ENCODE measurements at regions not wholly inside any gene's neighbourhood (a gene's known extent, or its start where the extent isn't known, plus 50 kb on each side); places are given as distances from the start of the nearest gene placed in this dataset.
A peak's percentile ranks its signal among the peaks of the same experiment; 100 is the strongest.

DNA sequence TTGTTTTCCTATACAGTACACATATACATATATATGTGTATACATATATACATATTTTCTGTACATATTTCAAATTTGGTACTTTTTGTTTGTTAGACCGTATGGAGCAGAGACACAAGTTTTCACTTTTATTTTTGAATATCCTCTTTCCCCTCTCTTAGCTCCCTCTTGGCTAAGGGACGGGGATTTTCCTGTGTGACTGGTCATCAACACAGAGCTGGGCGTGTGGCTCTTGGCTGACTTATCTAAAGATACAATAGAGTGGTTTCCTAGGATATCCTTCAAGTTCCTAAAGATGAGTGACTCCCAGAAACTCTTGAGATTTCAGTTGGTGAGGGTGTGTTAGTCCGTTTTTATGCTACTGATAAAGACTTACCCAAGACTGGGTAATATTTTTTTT is 1404.5 kb upstream of the TMEM132C start:
- Histone ChIP-seq H3K36me3 (ENCODE audit: control insufficient read depth in 4 of 4, insufficient read depth in 4 of 4, low read length in 3 of 4) (no peaks in the 10 kb centered on the region), H3K9me3 (ENCODE audit: control extremely low read depth in 1 of 5, control insufficient read depth in 4 of 5, insufficient read depth in 2 of 5, low read depth in 1 of 5, low read length in 4 of 5) (no peaks in the 10 kb centered on the region), H3K27ac (ENCODE audit: insufficient read depth in 1 of 2, low read depth in 1 of 2, low read length in 2 of 2, poor library complexity in 1 of 2, severe bottlenecking in 2 of 2) (no peak overlapping the region), H3K4me3 (ENCODE audit: control insufficient read depth in 1 of 7, extremely low read depth in 1 of 7, insufficient read depth in 4 of 7, low read depth in 2 of 7, low read length in 6 of 7) (no peak overlapping the region), H3K4me1 (ENCODE audit: control extremely low read depth in 1 of 4, control insufficient read depth in 4 of 4, insufficient read depth in 4 of 4, low read length in 3 of 4) (no peaks in the 10 kb centered on the region), H3K27me3 (replicated peaks in 2 of 5; ENCODE audit: control insufficient read depth in 4 of 5, insufficient read depth in 5 of 5, low read length in 4 of 5) (no peaks in the 10 kb centered on the region)
- CTCF ChIA-PET, result interaction anchor here (1.2 kb wide), 1 partner anchor 9 kb away, joined by 3 read pairs; no protein-coding TSS in a partner anchor
- no CpG with 5 or more reads among the region's 4 CpGs for WGBS (ENCODE audit: insufficient coverage)
- no peak for DNase-seq
- POLR2A ChIA-PET, result no interaction called here

DNA sequence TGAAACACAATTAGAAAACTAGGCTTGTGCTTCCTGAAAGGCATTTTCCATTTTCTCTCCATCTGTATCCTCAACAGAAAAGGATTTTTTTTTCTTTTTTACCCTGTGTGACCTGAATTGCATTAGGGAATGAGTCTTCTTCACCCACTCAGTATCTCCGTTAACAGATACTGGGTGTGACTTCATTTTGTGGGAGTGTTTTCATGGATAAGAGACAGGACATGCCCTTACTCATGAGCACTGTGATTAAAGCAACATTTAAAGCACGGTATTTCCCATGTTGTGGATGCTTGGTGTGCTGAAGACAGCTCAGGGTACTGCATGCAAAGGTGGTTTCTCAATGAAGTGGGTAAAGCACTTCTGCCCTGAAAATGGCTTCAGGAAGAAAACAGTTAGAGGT is 1397.3 kb upstream of the TMEM132C start:
- no peak for DNase-seq
- no peaks in the 10 kb centered on the region for H3K27me3 ChIP-seq (replicated peaks in 2 of 5; ENCODE audit: control insufficient read depth in 4 of 5, insufficient read depth in 5 of 5, low read length in 4 of 5)
- no peaks in the 10 kb centered on the region for H3K36me3 ChIP-seq (ENCODE audit: control insufficient read depth in 4 of 4, insufficient read depth in 4 of 4, low read length in 3 of 4)
- H3K27ac ChIP-seq (ENCODE audit: insufficient read depth in 1 of 2, low read depth in 1 of 2, low read length in 2 of 2, poor library complexity in 1 of 2, severe bottlenecking in 2 of 2), result no peak overlapping the region
- no peaks in the 10 kb centered on the region for H3K9me3 ChIP-seq (ENCODE audit: control extremely low read depth in 1 of 5, control insufficient read depth in 4 of 5, insufficient read depth in 2 of 5, low read depth in 1 of 5, low read length in 4 of 5)
- H3K4me1 ChIP-seq (ENCODE audit: control extremely low read depth in 1 of 4, control insufficient read depth in 4 of 4, insufficient read depth in 4 of 4, low read length in 3 of 4), result no peaks in the 10 kb centered on the region
- no peak overlapping the region for H3K4me3 ChIP-seq (ENCODE audit: control insufficient read depth in 1 of 7, extremely low read depth in 1 of 7, insufficient read depth in 4 of 7, low read depth in 2 of 7, low read length in 6 of 7)
- CTCF ChIA-PET, result no interaction called here
- WGBS (ENCODE audit: insufficient coverage), result 91% methylated on average over 1 of the region's 2 CpGs
- POLR2A ChIA-PET, result no interaction called here

DNA sequence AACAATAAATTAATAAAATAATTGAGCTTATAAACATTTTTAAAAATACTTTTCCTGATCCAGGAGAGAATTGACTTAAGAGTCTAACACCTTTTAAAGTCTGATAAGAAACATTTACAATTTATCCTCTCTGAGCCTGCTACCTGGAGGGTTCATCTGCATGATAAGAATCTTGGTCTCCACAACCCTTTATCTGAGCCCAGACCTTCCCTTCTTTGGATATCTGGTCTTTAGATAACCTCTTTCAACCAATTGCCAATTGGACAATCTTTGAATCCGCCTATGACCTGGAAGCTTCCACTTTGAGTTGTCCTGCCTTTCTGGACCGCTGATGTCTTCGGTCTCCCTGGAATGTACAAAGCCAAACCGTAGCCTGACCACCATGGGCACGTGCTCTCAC is 1393.3 kb upstream of the TMEM132C start:
- no peak overlapping the region for H3K4me3 ChIP-seq (ENCODE audit: control insufficient read depth in 1 of 7, extremely low read depth in 1 of 7, insufficient read depth in 4 of 7, low read depth in 2 of 7, low read length in 6 of 7)
- H3K36me3 ChIP-seq (ENCODE audit: control insufficient read depth in 4 of 4, insufficient read depth in 4 of 4, low read length in 3 of 4), result no peaks in the 10 kb centered on the region
- WGBS (ENCODE audit: insufficient coverage), result 88% methylated on average over 5 of the region's 5 CpGs
- CTCF ChIA-PET, result interaction anchor here (0.9 to 1.6 kb wide), 3 partner anchors 15 to 1693 kb away, joined by 3 read pairs; no protein-coding TSS in a partner anchor
- H3K27me3 ChIP-seq (replicated peaks in 2 of 5; ENCODE audit: control insufficient read depth in 4 of 5, insufficient read depth in 5 of 5, low read length in 4 of 5), result no peaks in the 10 kb centered on the region
- no peak overlapping the region for H3K27ac ChIP-seq (ENCODE audit: insufficient read depth in 1 of 2, low read depth in 1 of 2, low read length in 2 of 2, poor library complexity in 1 of 2, severe bottlenecking in 2 of 2)
- DNase-seq, result no peak
- no peaks in the 10 kb centered on the region for H3K4me1 ChIP-seq (ENCODE audit: control extremely low read depth in 1 of 4, control insufficient read depth in 4 of 4, insufficient read depth in 4 of 4, low read length in 3 of 4)
- POLR2A ChIA-PET, result no interaction called here
- H3K9me3 ChIP-seq (ENCODE audit: control extremely low read depth in 1 of 5, control insufficient read depth in 4 of 5, insufficient read depth in 2 of 5, low read depth in 1 of 5, low read length in 4 of 5), result no peaks in the 10 kb centered on the region

DNA sequence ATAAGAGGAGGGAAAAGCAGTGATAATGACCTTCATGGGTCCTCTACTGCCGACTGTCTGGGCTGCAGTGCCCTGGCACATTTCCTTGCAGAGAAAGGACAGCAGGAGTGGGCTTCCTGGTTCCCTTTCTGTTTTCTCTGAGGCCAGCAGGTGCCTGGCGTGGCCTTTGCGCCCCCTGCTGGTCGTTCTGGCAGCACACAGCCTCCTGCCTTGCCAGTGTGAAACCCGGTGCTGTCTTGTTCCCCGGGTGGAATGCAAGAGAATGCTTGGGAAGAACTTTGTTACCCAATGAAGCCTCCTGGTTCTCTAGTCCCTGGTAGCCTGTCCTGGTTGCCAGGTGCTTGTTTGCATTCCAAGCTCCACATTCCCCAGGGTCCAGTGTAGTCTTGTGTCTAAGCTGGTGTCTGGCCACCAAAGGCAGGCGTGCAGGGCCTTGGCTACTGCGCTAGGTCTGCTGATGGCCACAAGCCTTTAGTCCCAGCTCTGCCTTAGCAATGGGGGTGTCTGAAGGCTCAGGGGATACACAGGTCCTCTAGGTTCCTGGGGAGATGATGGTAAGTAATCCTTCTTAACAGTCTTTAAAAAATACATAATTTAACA is 1392.4 kb upstream of the TMEM132C start:
- 35% methylated on average over 8 of the region's 8 CpGs for WGBS (ENCODE audit: insufficient coverage)
- Histone ChIP-seq H3K27ac (ENCODE audit: insufficient read depth in 1 of 2, low read depth in 1 of 2, low read length in 2 of 2, poor library complexity in 1 of 2, severe bottlenecking in 2 of 2) (no peak overlapping the region), H3K36me3 (ENCODE audit: control insufficient read depth in 4 of 4, insufficient read depth in 4 of 4, low read length in 3 of 4) (no peaks in the 10 kb centered on the region), H3K4me1 (ENCODE audit: control extremely low read depth in 1 of 4, control insufficient read depth in 4 of 4, insufficient read depth in 4 of 4, low read length in 3 of 4) (no peaks in the 10 kb centered on the region), H3K27me3 (replicated peaks in 2 of 5; ENCODE audit: control insufficient read depth in 4 of 5, insufficient read depth in 5 of 5, low read length in 4 of 5) (no peaks in the 10 kb centered on the region), H3K4me3 (ENCODE audit: control insufficient read depth in 1 of 7, extremely low read depth in 1 of 7, insufficient read depth in 4 of 7, low read depth in 2 of 7, low read length in 6 of 7) (no peak overlapping the region), H3K9me3 (ENCODE audit: control extremely low read depth in 1 of 5, control insufficient read depth in 4 of 5, insufficient read depth in 2 of 5, low read depth in 1 of 5, low read length in 4 of 5) (no peaks in the 10 kb centered on the region)
- ChIA-PET POLR2A (no interaction called here), CTCF (interaction anchor here (0.9 to 1.6 kb wide), 5 partner anchors 9 to 1694 kb away, joined by 3 to 6 read pairs (median 3); no protein-coding TSS in a partner anchor)
- DNase-seq, result peak; percentile 41 to 56 (median 52)

DNA sequence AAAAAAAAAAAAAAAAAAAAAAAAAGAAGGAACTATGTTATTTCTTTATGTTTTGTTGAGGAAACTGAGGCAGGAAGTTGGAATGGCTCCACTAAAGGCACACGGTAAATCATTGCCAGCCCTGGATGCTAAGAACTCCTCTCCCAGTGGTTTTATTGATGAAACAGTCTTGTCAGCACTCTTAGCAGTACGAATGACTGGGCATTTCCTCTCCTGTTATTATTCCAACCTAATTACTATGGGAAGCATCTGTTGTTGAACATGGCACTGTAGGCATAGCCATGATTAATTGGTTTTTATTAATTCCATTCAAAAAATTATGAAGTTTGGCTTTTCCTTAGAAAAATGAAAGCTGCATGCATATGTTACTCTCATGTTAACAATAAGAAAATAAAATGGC is 1387.1 kb upstream of the TMEM132C start:
- Histone ChIP-seq H3K27me3 (replicated peaks in 2 of 5; ENCODE audit: control insufficient read depth in 4 of 5, insufficient read depth in 5 of 5, low read length in 4 of 5) (peaks cover 0 to 7% (median 0%) of the 10 kb centered on the region in 5 experiments), H3K27ac (ENCODE audit: insufficient read depth in 1 of 2, low read depth in 1 of 2, low read length in 2 of 2, poor library complexity in 1 of 2, severe bottlenecking in 2 of 2) (no peak overlapping the region), H3K4me3 (ENCODE audit: control insufficient read depth in 1 of 7, extremely low read depth in 1 of 7, insufficient read depth in 4 of 7, low read depth in 2 of 7, low read length in 6 of 7) (no peak overlapping the region), H3K9me3 (ENCODE audit: control extremely low read depth in 1 of 5, control insufficient read depth in 4 of 5, insufficient read depth in 2 of 5, low read depth in 1 of 5, low read length in 4 of 5) (no peaks in the 10 kb centered on the region), H3K4me1 (ENCODE audit: control extremely low read depth in 1 of 4, control insufficient read depth in 4 of 4, insufficient read depth in 4 of 4, low read length in 3 of 4) (no peaks in the 10 kb centered on the region), H3K36me3 (ENCODE audit: control insufficient read depth in 4 of 4, insufficient read depth in 4 of 4, low read length in 3 of 4) (no peaks in the 10 kb centered on the region)
- CTCF ChIA-PET, result no interaction called here
- no peak for DNase-seq
- 100% methylated on average over 1 of the region's 2 CpGs for WGBS (ENCODE audit: insufficient coverage)
- POLR2A ChIA-PET, result no interaction called here

DNA sequence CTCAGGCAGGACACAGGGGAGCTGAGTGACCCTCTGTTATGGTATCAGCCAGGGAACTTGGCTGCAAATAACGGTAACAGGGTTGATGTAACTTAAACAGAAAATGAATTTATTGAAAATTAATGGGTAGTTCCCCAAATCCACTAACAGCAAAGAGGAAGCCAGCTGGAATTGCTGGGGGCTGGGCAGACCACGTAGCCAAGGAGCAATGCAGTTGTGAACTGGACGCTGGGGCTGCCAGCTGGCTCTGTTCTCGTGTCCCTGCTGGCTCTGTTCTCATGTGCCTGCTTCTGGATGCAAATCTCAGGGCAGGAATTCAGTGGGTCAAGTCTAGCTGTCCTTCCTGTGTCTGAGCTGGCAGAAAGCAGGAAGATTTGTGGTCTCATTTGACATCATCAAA is 1383.3 kb upstream of the TMEM132C start:
- Histone ChIP-seq H3K27me3 (replicated peaks in 2 of 5; ENCODE audit: control insufficient read depth in 4 of 5, insufficient read depth in 5 of 5, low read length in 4 of 5) (peaks cover 0 to 7% (median 0%) of the 10 kb centered on the region in 5 experiments), H3K27ac (ENCODE audit: insufficient read depth in 1 of 2, low read depth in 1 of 2, low read length in 2 of 2, poor library complexity in 1 of 2, severe bottlenecking in 2 of 2) (no peak overlapping the region), H3K9me3 (ENCODE audit: control extremely low read depth in 1 of 5, control insufficient read depth in 4 of 5, insufficient read depth in 2 of 5, low read depth in 1 of 5, low read length in 4 of 5) (no peaks in the 10 kb centered on the region), H3K4me1 (ENCODE audit: control extremely low read depth in 1 of 4, control insufficient read depth in 4 of 4, insufficient read depth in 4 of 4, low read length in 3 of 4) (no peaks in the 10 kb centered on the region), H3K4me3 (ENCODE audit: control insufficient read depth in 1 of 7, extremely low read depth in 1 of 7, insufficient read depth in 4 of 7, low read depth in 2 of 7, low read length in 6 of 7) (no peak overlapping the region), H3K36me3 (ENCODE audit: control insufficient read depth in 4 of 4, insufficient read depth in 4 of 4, low read length in 3 of 4) (no peaks in the 10 kb centered on the region)
- no peak for DNase-seq
- 9% methylated on average over 4 of the region's 4 CpGs for WGBS (ENCODE audit: insufficient coverage)
- ChIA-PET POLR2A (no interaction called here), CTCF (interaction anchor here (1.1 to 1.4 kb wide), 2 partner anchors 9 to 135 kb away, joined by 3 to 6 read pairs; no protein-coding TSS in a partner anchor)

DNA sequence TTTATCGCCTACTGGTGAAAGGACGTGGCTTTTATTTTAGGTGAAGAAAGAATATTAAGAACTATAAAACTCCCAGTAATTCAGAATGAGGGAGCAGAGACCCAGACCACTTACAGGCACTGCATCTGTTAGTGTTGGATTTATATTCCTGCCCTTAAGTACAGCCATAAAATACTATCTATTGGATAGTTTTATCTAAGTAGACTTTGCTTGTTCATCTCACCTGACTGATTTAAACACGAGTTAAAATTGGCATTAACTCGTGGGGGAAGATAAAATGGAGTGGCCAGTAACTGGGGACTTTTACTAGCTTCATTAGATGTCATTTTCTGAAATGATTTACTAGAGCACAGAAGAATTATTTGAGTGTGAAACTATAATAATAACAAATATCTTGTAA is 1377.5 kb upstream of the TMEM132C start:
- no peaks in the 10 kb centered on the region for H3K36me3 ChIP-seq (ENCODE audit: control insufficient read depth in 4 of 4, insufficient read depth in 4 of 4, low read length in 3 of 4)
- WGBS (ENCODE audit: insufficient coverage), result no CpG with 5 or more reads among the region's 4 CpGs
- no peak overlapping the region for H3K27ac ChIP-seq (ENCODE audit: insufficient read depth in 1 of 2, low read depth in 1 of 2, low read length in 2 of 2, poor library complexity in 1 of 2, severe bottlenecking in 2 of 2)
- peaks cover 0 to 2% (median 0%) of the 10 kb centered on the region in 5 experiments for H3K9me3 ChIP-seq (ENCODE audit: control extremely low read depth in 1 of 5, control insufficient read depth in 4 of 5, insufficient read depth in 2 of 5, low read depth in 1 of 5, low read length in 4 of 5)
- no peak for DNase-seq
- H3K4me1 ChIP-seq (ENCODE audit: control extremely low read depth in 1 of 4, control insufficient read depth in 4 of 4, insufficient read depth in 4 of 4, low read length in 3 of 4), result no peaks in the 10 kb centered on the region
- CTCF ChIA-PET, result no interaction called here
- no peaks in the 10 kb centered on the region for H3K27me3 ChIP-seq (replicated peaks in 2 of 5; ENCODE audit: control insufficient read depth in 4 of 5, insufficient read depth in 5 of 5, low read length in 4 of 5)
- POLR2A ChIA-PET, result no interaction called here
- H3K4me3 ChIP-seq (ENCODE audit: control insufficient read depth in 1 of 7, extremely low read depth in 1 of 7, insufficient read depth in 4 of 7, low read depth in 2 of 7, low read length in 6 of 7), result no peak overlapping the region

Data from common myeloid progenitor, CD34-positive (primary cell).